ENCODE measurements at regions not wholly inside any gene's neighbourhood (a gene's known extent, or its start where the extent isn't known, plus 50 kb on each side); places are given as distances from the start of the nearest gene placed in this dataset.

DNA sequence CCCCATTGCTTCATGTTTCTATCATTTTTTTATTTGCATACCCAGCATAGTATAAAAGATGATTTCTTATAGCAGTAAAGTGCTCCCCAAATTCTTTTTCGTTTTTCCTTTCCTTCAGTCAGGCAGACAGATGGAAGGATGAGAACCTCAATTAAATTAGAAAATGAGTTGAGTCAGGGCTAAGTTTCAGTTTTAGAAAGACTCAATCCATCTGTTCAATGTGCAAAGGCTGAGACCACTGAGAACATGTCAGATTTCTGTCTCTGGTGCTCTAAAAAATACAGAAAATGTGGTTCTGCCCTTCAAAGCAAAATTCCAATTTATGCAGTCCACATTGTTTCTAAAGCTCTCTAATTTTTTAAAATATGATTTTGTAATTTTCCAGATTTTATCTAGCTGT lies 257.6 kb upstream of the HS3ST5 start:
- TF ChIP-seq, protein P1, sequence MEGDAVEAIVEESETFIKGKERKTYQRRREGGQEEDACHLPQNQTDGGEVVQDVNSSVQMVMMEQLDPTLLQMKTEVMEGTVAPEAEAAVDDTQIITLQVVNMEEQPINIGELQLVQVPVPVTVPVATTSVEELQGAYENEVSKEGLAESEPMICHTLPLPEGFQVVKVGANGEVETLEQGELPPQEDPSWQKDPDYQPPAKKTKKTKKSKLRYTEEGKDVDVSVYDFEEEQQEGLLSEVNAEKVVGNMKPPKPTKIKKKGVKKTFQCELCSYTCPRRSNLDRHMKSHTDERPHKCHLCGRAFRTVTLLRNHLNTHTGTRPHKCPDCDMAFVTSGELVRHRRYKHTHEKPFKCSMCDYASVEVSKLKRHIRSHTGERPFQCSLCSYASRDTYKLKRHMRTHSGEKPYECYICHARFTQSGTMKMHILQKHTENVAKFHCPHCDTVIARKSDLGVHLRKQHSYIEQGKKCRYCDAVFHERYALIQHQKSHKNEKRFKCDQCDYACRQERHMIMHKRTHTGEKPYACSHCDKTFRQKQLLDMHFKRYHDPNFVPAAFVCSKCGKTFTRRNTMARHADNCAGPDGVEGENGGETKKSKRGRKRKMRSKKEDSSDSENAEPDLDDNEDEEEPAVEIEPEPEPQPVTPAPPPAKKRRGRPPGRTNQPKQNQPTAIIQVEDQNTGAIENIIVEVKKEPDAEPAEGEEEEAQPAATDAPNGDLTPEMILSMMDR (IDR thresholded peaks at IDR 0.05), result no peak
- TF ChIP-seq, protein P2, sequence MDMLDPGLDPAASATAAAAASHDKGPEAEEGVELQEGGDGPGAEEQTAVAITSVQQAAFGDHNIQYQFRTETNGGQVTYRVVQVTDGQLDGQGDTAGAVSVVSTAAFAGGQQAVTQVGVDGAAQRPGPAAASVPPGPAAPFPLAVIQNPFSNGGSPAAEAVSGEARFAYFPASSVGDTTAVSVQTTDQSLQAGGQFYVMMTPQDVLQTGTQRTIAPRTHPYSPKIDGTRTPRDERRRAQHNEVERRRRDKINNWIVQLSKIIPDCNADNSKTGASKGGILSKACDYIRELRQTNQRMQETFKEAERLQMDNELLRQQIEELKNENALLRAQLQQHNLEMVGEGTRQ (IDR thresholded peaks at IDR 0.05), result no peak
- TF ChIP-seq HOXB13 (CRISPR knock-in tag; IDR thresholded peaks at IDR 0.05; ENCODE audit: low read depth) (no peak), POLR2A (IDR thresholded peaks at IDR 0.05; ENCODE audit: low read length) (no peak), CBX2 (IDR thresholded peaks at IDR 0.05; ENCODE audit: borderline replicate concordance, low read depth) (no peak), TFCP2L1 (CRISPR knock-in tag; IDR thresholded peaks at IDR 0.05) (no peak), RCOR1 (IDR thresholded peaks at IDR 0.05; ENCODE audit: low read depth, low read length) (no peak), SMC3 (IDR thresholded peaks at IDR 0.05) (no peak)
- TF ChIP-seq, protein P3, sequence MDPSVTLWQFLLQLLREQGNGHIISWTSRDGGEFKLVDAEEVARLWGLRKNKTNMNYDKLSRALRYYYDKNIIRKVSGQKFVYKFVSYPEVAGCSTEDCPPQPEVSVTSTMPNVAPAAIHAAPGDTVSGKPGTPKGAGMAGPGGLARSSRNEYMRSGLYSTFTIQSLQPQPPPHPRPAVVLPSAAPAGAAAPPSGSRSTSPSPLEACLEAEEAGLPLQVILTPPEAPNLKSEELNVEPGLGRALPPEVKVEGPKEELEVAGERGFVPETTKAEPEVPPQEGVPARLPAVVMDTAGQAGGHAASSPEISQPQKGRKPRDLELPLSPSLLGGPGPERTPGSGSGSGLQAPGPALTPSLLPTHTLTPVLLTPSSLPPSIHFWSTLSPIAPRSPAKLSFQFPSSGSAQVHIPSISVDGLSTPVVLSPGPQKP (IDR thresholded peaks at IDR 0.05; ENCODE audit: low read depth, low read length), result no peak

DNA sequence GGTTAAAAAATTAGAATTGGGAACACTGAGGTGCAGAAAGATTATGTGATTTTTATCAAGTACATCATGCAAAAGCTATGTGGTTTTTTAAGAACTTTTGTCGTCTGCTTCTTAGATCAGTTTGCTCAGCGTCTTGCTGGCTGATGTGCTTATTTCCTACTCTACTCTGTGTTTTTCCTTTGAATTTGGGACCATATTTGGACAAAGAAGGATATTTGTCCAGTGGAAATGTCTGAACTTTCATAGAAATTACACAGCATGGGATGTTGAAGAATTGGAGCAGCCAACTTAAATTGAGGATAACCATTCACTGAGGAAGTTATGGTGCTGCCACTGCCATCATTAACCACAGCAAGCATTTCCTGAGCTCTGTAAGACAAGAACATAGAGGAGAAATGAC lies 252.8 kb upstream of the HS3ST5 start:
- Histone ChIP-seq H3K4me3 (no peak overlapping the region), H3K4me1 (no peaks in the 10 kb centered on the region), H3K27ac (no peak overlapping the region), H3K9me3 (no peaks in the 10 kb centered on the region), H3K4me2 (no peak overlapping the region)
- CTCF ChIA-PET, result no interaction called here
- DNase-seq (ENCODE audit: low read depth in 1 of 2, low spot score in 1 of 2) (no peak), FAIRE-seq (no peak), ATAC-seq (no peak)
- POLR2A ChIA-PET, result no interaction called here
- 14% methylated on average over 2 of the region's 2 CpGs for WGBS (ENCODE audit: missing lambda C conversion rate)
- TF ChIP-seq NR3C1 (IDR thresholded peaks at IDR 0.05), result no peak
- TF ChIP-seq, protein P4, sequence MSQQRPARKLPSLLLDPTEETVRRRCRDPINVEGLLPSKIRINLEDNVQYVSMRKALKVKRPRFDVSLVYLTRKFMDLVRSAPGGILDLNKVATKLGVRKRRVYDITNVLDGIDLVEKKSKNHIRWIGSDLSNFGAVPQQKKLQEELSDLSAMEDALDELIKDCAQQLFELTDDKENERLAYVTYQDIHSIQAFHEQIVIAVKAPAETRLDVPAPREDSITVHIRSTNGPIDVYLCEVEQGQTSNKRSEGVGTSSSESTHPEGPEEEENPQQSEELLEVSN (IDR thresholded peaks at IDR 0.05; ENCODE audit: borderline replicate concordance, low read depth), result no peak
- TF ChIP-seq ZNF302 (CRISPR knock-in tag; IDR thresholded peaks at IDR 0.05), result no peak
- TF ChIP-seq, protein P2 (IDR thresholded peaks at IDR 0.05), result no peak
- TF ChIP-seq PHF8 (IDR thresholded peaks at IDR 0.05; ENCODE audit: borderline replicate concordance, low read depth), result no peak
- TF ChIP-seq, protein P5, sequence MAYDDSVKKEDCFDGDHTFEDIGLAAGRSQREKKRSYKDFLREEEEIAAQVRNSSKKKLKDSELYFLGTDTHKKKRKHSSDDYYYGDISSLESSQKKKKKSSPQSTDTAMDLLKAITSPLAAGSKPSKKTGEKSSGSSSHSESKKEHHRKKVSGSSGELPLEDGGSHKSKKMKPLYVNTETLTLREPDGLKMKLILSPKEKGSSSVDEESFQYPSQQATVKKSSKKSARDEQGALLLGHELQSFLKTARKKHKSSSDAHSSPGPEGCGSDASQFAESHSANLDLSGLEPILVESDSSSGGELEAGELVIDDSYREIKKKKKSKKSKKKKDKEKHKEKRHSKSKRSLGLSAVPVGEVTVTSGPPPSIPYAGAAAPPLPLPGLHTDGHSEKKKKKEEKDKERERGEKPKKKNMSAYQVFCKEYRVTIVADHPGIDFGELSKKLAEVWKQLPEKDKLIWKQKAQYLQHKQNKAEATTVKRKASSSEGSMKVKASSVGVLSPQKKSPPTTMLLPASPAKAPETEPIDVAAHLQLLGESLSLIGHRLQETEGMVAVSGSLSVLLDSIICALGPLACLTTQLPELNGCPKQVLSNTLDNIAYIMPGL (CRISPR knock-in tag; IDR thresholded peaks at IDR 0.05; ENCODE audit: borderline replicate concordance), result no peak
- TF ChIP-seq, protein P3 (IDR thresholded peaks at IDR 0.05; ENCODE audit: low read depth, low read length), result no peak
- no peak for TF ChIP-seq HEYL (CRISPR knock-in tag; IDR thresholded peaks at IDR 0.05)
- TF ChIP-seq FOXS1 (CRISPR knock-in tag; IDR thresholded peaks at IDR 0.05), result no peak
- TF ChIP-seq ZC3H11A (IDR thresholded peaks at IDR 0.05), result no peak
- no peak for TF ChIP-seq RNF2 (IDR thresholded peaks at IDR 0.05; ENCODE audit: borderline replicate concordance, low read depth)
- no peak for TF ChIP-seq BHLHE40 (IDR thresholded peaks at IDR 0.05; ENCODE audit: low read depth, low read length)
- TF ChIP-seq, protein P6, sequence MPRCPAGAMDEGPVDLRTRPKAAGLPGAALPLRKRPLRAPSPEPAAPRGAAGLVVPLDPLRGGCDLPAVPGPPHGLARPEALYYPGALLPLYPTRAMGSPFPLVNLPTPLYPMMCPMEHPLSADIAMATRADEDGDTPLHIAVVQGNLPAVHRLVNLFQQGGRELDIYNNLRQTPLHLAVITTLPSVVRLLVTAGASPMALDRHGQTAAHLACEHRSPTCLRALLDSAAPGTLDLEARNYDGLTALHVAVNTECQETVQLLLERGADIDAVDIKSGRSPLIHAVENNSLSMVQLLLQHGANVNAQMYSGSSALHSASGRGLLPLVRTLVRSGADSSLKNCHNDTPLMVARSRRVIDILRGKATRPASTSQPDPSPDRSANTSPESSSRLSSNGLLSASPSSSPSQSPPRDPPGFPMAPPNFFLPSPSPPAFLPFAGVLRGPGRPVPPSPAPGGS (IDR thresholded peaks at IDR 0.05), result no peak
- TF ChIP-seq EHMT2 (IDR thresholded peaks at IDR 0.05; ENCODE audit: low read depth), result no peak
- TF ChIP-seq, protein P7, sequence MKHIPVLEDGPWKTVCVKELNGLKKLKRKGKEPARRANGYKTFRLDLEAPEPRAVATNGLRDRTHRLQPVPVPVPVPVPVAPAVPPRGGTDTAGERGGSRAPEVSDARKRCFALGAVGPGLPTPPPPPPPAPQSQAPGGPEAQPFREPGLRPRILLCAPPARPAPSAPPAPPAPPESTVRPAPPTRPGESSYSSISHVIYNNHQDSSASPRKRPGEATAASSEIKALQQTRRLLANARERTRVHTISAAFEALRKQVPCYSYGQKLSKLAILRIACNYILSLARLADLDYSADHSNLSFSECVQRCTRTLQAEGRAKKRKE (CRISPR knock-in tag; IDR thresholded peaks at IDR 0.05; ENCODE audit: low read depth), result no peak
- TF ChIP-seq FOSB (CRISPR knock-in tag; IDR thresholded peaks at IDR 0.05), result no peak
- no peak for TF ChIP-seq ESRRA (IDR thresholded peaks at IDR 0.05; ENCODE audit: borderline replicate concordance, low read length)
- TF ChIP-seq MAFK (IDR thresholded peaks at IDR 0.05; ENCODE audit: partially characterized antibody), result no peak
- TF ChIP-seq MAZ (IDR thresholded peaks at IDR 0.05; ENCODE audit: borderline replicate concordance, low read depth, low read length), result no peak

More for the DNA sequence above, 257.6 kb upstream of the HS3ST5 start:
- ChIA-PET CTCF (no interaction called here), POLR2A (no interaction called here)
- FAIRE-seq (no peak), DNase-seq (ENCODE audit: low read depth in 1 of 2, low spot score in 1 of 2) (no peak), ATAC-seq (no peak)
- H3K4me1 ChIP-seq, result no peaks in the 10 kb centered on the region
- H3K4me2 ChIP-seq, result no peak overlapping the region
- no peak overlapping the region for H3K4me3 ChIP-seq
- WGBS (ENCODE audit: missing lambda C conversion rate), result 6% methylated on average over 1 of the region's 1 CpG
- no peak overlapping the region for H3K27ac ChIP-seq
- no peaks in the 10 kb centered on the region for H3K9me3 ChIP-seq
